ENCODE measurements at regions not wholly inside any gene's neighbourhood (a gene's known extent, or its start where the extent isn't known, plus 50 kb on each side); places are given as distances from the start of the nearest gene placed in this dataset.

GRCh38 chr5:179487145-179487544, 63.2 kb upstream of the RUFY1 start:
- DNase-seq (ENCODE audit: low spot score in 2 of 2, unreplicated experiment in 2 of 2): no peak
- Mint-ChIP-seq H3K36me3 (no peaks in the 10 kb centered on the region), H3K9me3 (peaks cover 5% of the 10 kb centered on the region), H3K27ac (no peak overlapping the region), H3K4me3 (no peak overlapping the region), H3K27me3 (ENCODE audit: low read depth) (no peaks in the 10 kb centered on the region), H3K4me1 (peaks cover 3% of the 10 kb centered on the region)
- TF ChIP-seq, protein P1, sequence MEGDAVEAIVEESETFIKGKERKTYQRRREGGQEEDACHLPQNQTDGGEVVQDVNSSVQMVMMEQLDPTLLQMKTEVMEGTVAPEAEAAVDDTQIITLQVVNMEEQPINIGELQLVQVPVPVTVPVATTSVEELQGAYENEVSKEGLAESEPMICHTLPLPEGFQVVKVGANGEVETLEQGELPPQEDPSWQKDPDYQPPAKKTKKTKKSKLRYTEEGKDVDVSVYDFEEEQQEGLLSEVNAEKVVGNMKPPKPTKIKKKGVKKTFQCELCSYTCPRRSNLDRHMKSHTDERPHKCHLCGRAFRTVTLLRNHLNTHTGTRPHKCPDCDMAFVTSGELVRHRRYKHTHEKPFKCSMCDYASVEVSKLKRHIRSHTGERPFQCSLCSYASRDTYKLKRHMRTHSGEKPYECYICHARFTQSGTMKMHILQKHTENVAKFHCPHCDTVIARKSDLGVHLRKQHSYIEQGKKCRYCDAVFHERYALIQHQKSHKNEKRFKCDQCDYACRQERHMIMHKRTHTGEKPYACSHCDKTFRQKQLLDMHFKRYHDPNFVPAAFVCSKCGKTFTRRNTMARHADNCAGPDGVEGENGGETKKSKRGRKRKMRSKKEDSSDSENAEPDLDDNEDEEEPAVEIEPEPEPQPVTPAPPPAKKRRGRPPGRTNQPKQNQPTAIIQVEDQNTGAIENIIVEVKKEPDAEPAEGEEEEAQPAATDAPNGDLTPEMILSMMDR (IDR thresholded peaks at IDR 0.05; ENCODE audit: unreplicated experiment): no peak

- Mint-ChIP-seq H3K9me3 (peaks cover 5% of the 10 kb centered on the region), H3K4me1 (peaks cover 3% of the 10 kb centered on the region), H3K36me3 (no peaks in the 10 kb centered on the region), H3K27me3 (ENCODE audit: low read depth) (no peaks in the 10 kb centered on the region), H3K27ac (no peak overlapping the region), H3K4me3 (no peak overlapping the region)
- no peak for DNase-seq (ENCODE audit: low spot score in 2 of 2, unreplicated experiment in 2 of 2)
- TF ChIP-seq, protein P1 (IDR thresholded peaks at IDR 0.05; ENCODE audit: unreplicated experiment): no peak
Observed at GRCh38 chr5:179486596-179487051, 63.7 kb upstream of the RUFY1 start.

DNA sequence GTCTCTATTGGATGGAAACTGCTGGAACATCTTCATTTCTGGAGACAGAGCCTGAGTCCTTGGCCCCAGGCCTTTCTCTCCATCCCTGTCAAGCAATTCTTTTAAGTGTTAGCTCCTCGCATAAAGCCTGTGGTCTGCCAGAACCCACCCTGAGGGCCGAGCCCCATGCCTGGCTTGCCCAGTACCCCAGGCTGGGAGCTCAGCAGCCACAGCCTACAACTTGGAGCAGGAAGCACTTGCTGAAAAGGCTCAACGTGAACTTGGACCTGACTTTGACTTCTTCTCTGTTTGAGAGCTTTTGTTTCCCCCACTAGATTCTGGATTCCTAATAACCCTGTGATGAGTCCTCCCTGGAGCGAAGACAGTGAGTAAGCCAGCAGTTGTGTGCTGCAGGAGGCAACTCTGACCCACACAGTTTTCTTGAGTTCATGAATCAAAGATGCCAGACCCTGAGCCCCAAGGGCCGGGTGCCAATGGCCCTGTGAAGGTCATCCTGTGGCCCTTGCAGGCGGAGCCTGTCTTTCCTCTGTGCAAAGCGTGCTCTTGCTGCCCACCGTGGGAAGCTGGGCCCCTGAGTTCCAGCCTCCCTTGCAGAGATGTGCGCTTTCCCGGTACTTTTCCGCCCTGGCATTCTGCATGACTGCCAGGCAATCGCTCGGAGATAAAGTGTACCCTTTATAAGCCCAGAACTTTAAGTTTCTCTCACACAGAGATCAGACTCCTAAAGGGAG, 64.3 kb upstream of the RUFY1 start:
- TF ChIP-seq, protein P1 (IDR thresholded peaks at IDR 0.05; ENCODE audit: unreplicated experiment): no peak
- Mint-ChIP-seq H3K36me3 (no peaks in the 10 kb centered on the region), H3K27me3 (ENCODE audit: low read depth) (no peaks in the 10 kb centered on the region), H3K4me3 (no peak overlapping the region), H3K27ac (no peak overlapping the region), H3K9me3 (peaks cover 7% of the 10 kb centered on the region), H3K4me1 (peaks cover 3% of the 10 kb centered on the region)
- no peak for DNase-seq (ENCODE audit: low spot score in 2 of 2, unreplicated experiment in 2 of 2)

DNA sequence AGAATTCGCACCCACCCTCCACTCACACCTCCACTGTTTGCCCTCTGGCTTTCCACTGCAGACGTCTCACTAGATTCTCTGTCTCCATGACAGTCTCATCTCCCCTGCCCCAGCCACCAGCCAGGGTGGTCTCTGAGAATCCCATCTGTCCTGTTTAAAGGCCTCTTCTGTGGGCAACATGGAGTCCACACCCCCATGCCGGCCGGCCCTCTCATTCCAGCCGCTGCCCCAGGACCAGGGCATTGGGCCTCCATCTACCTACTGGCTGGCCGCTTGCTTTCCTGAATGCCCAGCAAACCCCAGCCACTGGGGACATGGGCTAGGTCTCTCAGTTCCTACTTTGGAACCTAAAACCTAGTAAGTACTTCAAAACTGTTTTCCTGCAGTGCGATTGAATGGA, 65.6 kb upstream of the RUFY1 start:
- TF ChIP-seq, protein P1 (IDR thresholded peaks at IDR 0.05; ENCODE audit: unreplicated experiment): no peak
- peaks cover 11% of the 10 kb centered on the region for H3K9me3 Mint-ChIP-seq
- no peaks in the 10 kb centered on the region for H3K27me3 Mint-ChIP-seq (ENCODE audit: low read depth)
- H3K4me1 Mint-ChIP-seq: peaks cover 3% of the 10 kb centered on the region
- H3K36me3 Mint-ChIP-seq: no peaks in the 10 kb centered on the region
- DNase-seq (ENCODE audit: low spot score in 2 of 2, unreplicated experiment in 2 of 2): no peak
- no peak overlapping the region for H3K4me3 Mint-ChIP-seq
- no peak overlapping the region for H3K27ac Mint-ChIP-seq

DNA sequence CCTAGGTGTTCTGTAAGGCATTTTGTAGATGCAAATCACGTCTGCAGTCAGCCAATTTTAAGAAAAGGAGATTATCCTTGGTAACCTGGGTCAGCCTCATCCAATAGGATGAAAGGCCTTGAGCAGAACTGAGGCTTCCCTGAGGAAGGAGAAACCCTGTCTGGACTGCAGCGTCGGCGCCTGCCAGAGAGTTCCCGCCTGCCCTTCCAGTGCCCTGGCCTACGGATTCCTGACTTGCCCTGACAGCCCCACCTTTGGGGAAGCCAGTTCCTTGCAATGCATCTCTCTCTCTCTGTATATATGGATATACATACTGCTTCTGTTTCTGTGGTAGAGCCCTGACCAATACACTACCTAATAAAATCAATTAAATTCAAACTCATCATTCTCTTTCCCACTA, 66.2 kb upstream of the RUFY1 start:
- Mint-ChIP-seq H3K4me1 (peaks cover 3% of the 10 kb centered on the region), H3K9me3 (peaks cover 12% of the 10 kb centered on the region), H3K27me3 (ENCODE audit: low read depth) (no peaks in the 10 kb centered on the region), H3K27ac (no peak overlapping the region), H3K4me3 (no peak overlapping the region), H3K36me3 (no peaks in the 10 kb centered on the region)
- DNase-seq (ENCODE audit: low spot score in 2 of 2, unreplicated experiment in 2 of 2): no peak
- TF ChIP-seq, protein P1 (IDR thresholded peaks at IDR 0.05; ENCODE audit: unreplicated experiment): no peak
